ENCODE measurements at regions not wholly inside any gene's neighbourhood (a gene's known extent, or its start where the extent isn't known, plus 50 kb on each side); places are given as distances from the start of the nearest gene placed in this dataset.

- H3K4me3 Mint-ChIP-seq, result no peak overlapping the region
- peaks cover 23% of the 10 kb centered on the region for H3K36me3 Mint-ChIP-seq
- no peaks in the 10 kb centered on the region for H3K27me3 Mint-ChIP-seq (ENCODE audit: low read depth)
- TF ChIP-seq RELA (CRISPR knock-in tag; IDR thresholded peaks at IDR 0.05; ENCODE audit: borderline replicate concordance) (no peak), ZSCAN18 (CRISPR knock-in tag; IDR thresholded peaks at IDR 0.05) (no peak), CREB1 (CRISPR knock-in tag; IDR thresholded peaks at IDR 0.05) (no peak), ZBTB21 (CRISPR knock-in tag; IDR thresholded peaks at IDR 0.05; ENCODE audit: borderline replicate concordance) (no peak), ELF4 (CRISPR knock-in tag; IDR thresholded peaks at IDR 0.05; ENCODE audit: low read depth) (no peak), PRRX2 (CRISPR knock-in tag; IDR thresholded peaks at IDR 0.05) (no peak), USF2 (CRISPR knock-in tag; IDR thresholded peaks at IDR 0.05) (no peak), FOXP4 (CRISPR knock-in tag; IDR thresholded peaks at IDR 0.05) (no peak), NR1H2 (CRISPR knock-in tag; IDR thresholded peaks at IDR 0.05) (no peak), CBFB (CRISPR knock-in tag; IDR thresholded peaks at IDR 0.05; ENCODE audit: low read depth) (no peak), ZNF232 (CRISPR knock-in tag; IDR thresholded peaks at IDR 0.05) (no peak), MLX (CRISPR knock-in tag; IDR thresholded peaks at IDR 0.05) (no peak), PRDM15 (CRISPR knock-in tag; IDR thresholded peaks at IDR 0.05) (no peak), ZNF121 (CRISPR knock-in tag; IDR thresholded peaks at IDR 0.05) (no peak), ETV6 (CRISPR knock-in tag; IDR thresholded peaks at IDR 0.05) (no peak), TP53 (CRISPR knock-in tag; IDR thresholded peaks at IDR 0.05) (no peak), JUN (CRISPR knock-in tag; IDR thresholded peaks at IDR 0.05) (no peak), ZNF263 (CRISPR knock-in tag; IDR thresholded peaks at IDR 0.05; ENCODE audit: low read depth) (no peak)
- H3K9me3 Mint-ChIP-seq, result peaks cover 27% of the 10 kb centered on the region
- POLR2A ChIA-PET, result no interaction called here
- no peak overlapping the region for H3K27ac Mint-ChIP-seq
- peaks cover 12% of the 10 kb centered on the region for H3K4me1 Mint-ChIP-seq
- no peak for DNase-seq (ENCODE audit: low spot score)
- CTCF ChIA-PET, result no interaction called here
- ATAC-seq, result no peak
These were observed 146.5 kb upstream of the RAB12 start for GRCh38 chr18:8462651-8463185.

GRCh38 chr18:8463791-8464190 is 145.4 kb upstream of the RAB12 start:
- peaks cover 12% of the 10 kb centered on the region for H3K4me1 Mint-ChIP-seq
- ATAC-seq (no peak), DNase-seq (ENCODE audit: low spot score) (no peak)
- H3K27me3 Mint-ChIP-seq (ENCODE audit: low read depth), result no peaks in the 10 kb centered on the region
- POLR2A ChIA-PET, result no interaction called here
- no peak overlapping the region for H3K27ac Mint-ChIP-seq
- peaks cover 23% of the 10 kb centered on the region for H3K36me3 Mint-ChIP-seq
- CTCF ChIA-PET, result no interaction called here
- H3K4me3 Mint-ChIP-seq, result no peak overlapping the region
- H3K9me3 Mint-ChIP-seq, result peaks cover 27% of the 10 kb centered on the region
- TF ChIP-seq ATF2 (CRISPR knock-in tag; IDR thresholded peaks at IDR 0.05; ENCODE audit: borderline replicate concordance, low read depth), result no peak
- no peak for TF ChIP-seq ATF1 (CRISPR knock-in tag; IDR thresholded peaks at IDR 0.05)
- TF ChIP-seq MLX (CRISPR knock-in tag; IDR thresholded peaks at IDR 0.05), result no peak
- no peak for TF ChIP-seq ZNF281 (CRISPR knock-in tag; IDR thresholded peaks at IDR 0.05)
